ENCODE measurements at regions not wholly inside any gene's neighbourhood (a gene's known extent, or its start where the extent isn't known, plus 50 kb on each side); places are given as distances from the start of the nearest gene placed in this dataset.

- no peak for TF ChIP-seq CTCF (IDR thresholded peaks at IDR 0.05)
- TF ChIP-seq EP300 (IDR thresholded peaks at IDR 0.05) = no peak
- TF ChIP-seq POLR2A (IDR thresholded peaks at IDR 0.05) = no peak
Observed at GRCh38 chr2:35080231-35080910, 1275.2 kb upstream of the CRIM1 start.

All from tibial nerve (tissue), 4 donors.